DMS53 (cell line): ENCODE measurements at regions not wholly inside any gene's neighbourhood (a gene's known extent, or its start where the extent isn't known, plus 50 kb on each side); places are given as distances from the start of the nearest gene placed in this dataset.
A peak's percentile ranks its signal among the peaks of the same experiment; 100 is the strongest.
"Not testable (repeated sequence)": the region's sequence is repeated elsewhere in the genome, so short reads cannot be mapped to it uniquely, and the experiment has no call there.

ENCODE experiments used
- DNase-seq: peaks from one replicate; lab custom pipeline; 2025; lab: John Stamatoyannopoulos, UW

- no peak for DNase-seq
Observed at GRCh38 chr6:141394125-141394536, 738.6 kb upstream of the GJE1 start.

GRCh38 chr6:141393405-141394124 lies 739.2 kb upstream of the GJE1 start:
- DNase-seq: no peak

- DNase-seq: not testable (repeated sequence)
Observed at GRCh38 chr6:141391135-141391534, 741.6 kb upstream of the GJE1 start.

- no peak for DNase-seq
Observed at GRCh38 chr6:141388666-141389065, 744.1 kb upstream of the GJE1 start.

GRCh38 chr6:141370438-141370837 lies 762.3 kb upstream of the GJE1 start:
- DNase-seq: no peak

GRCh38 chr6:141366796-141367195 lies 765.9 kb upstream of the GJE1 start:
- DNase-seq: not testable (repeated sequence)

- DNase-seq: no peak
Observed at GRCh38 chr6:141364694-141365093, 768.0 kb upstream of the GJE1 start.

- DNase-seq: peak; percentile 51
Observed at GRCh38 chr6:141364232-141364631, 768.5 kb upstream of the GJE1 start.

- no peak for DNase-seq
Observed at GRCh38 chr6:141361559-141361958, 771.2 kb upstream of the GJE1 start.

- no peak for DNase-seq
Observed at GRCh38 chr6:141359953-141360352, 772.8 kb upstream of the GJE1 start.

- peak; percentile 26 for DNase-seq
Observed at GRCh38 chr6:141354191-141354955, 778.4 kb upstream of the GJE1 start.

GRCh38 chr6:141351721-141352120 lies 781.0 kb upstream of the GJE1 start:
- DNase-seq: no peak

GRCh38 chr6:141349710-141350109 lies 783.0 kb upstream of the GJE1 start:
- no peak for DNase-seq

GRCh38 chr6:141347906-141348492 lies 784.7 kb upstream of the GJE1 start:
- no peak for DNase-seq

- no peak for DNase-seq
Observed at GRCh38 chr6:141347086-141347485, 785.6 kb upstream of the GJE1 start.

GRCh38 chr6:141346535-141346934 lies 786.2 kb upstream of the GJE1 start:
- no peak for DNase-seq

- no peak for DNase-seq
Observed at GRCh38 chr6:141337191-141337590, 795.5 kb upstream of the GJE1 start.

- DNase-seq: peak; percentile 60
Observed at GRCh38 chr6:141335477-141336273, 797.0 kb upstream of the GJE1 start.

GRCh38 chr6:141326925-141327324 lies 805.8 kb upstream of the GJE1 start:
- peak; percentile 38 for DNase-seq

GRCh38 chr6:141326426-141326825 lies 806.3 kb upstream of the GJE1 start:
- peak; percentile 96 for DNase-seq

- peak; percentile 56 for DNase-seq
Observed at GRCh38 chr6:141321493-141322347, 811.0 kb upstream of the GJE1 start.
